NCI-H2196 treated with DMSO at 0.1 percent for 48 hours (cell line): ENCODE measurements at regions not wholly inside any gene's neighbourhood (a gene's known extent, or its start where the extent isn't known, plus 50 kb on each side); places are given as distances from the start of the nearest gene placed in this dataset.

ENCODE experiments used
- DNase-seq: peaks from one replicate; lab custom pipeline; 2025; ENCODE audit not compliant: unreplicated experiment; lab: John Stamatoyannopoulos, UW

GRCh38 chr10:43943818-43944360 lies 295.2 kb upstream of the ZNF32 start:
- no peak for DNase-seq

GRCh38 chr10:43943119-43943817 lies 294.6 kb upstream of the ZNF32 start:
- DNase-seq = no peak

GRCh38 chr10:43942096-43942850 lies 293.6 kb upstream of the ZNF32 start:
- DNase-seq = no peak

GRCh38 chr10:43940898-43941837 lies 292.5 kb upstream of the ZNF32 start:
- no peak for DNase-seq

GRCh38 chr10:43939939-43940820 lies 291.5 kb upstream of the ZNF32 start:
- no peak for DNase-seq

GRCh38 chr10:43939389-43939938 lies 290.8 kb upstream of the ZNF32 start:
- no peak for DNase-seq

- DNase-seq = no peak
Measured at GRCh38 chr10:43938810-43939209, 290.1 kb upstream of the ZNF32 start.

GRCh38 chr10:43931308-43931930 lies 282.7 kb upstream of the ZNF32 start:
- DNase-seq = no peak

GRCh38 chr10:43930777-43931176 lies 282.1 kb upstream of the ZNF32 start:
- DNase-seq = no peak

- DNase-seq = no peak
Measured at GRCh38 chr10:43930243-43930642, 281.6 kb upstream of the ZNF32 start.

GRCh38 chr10:43929122-43929521 lies 280.4 kb upstream of the ZNF32 start:
- DNase-seq = no peak

- no peak for DNase-seq
Measured at GRCh38 chr10:43928425-43928968, 279.8 kb upstream of the ZNF32 start.

- DNase-seq = no peak
Measured at GRCh38 chr10:43926875-43927406, 278.3 kb upstream of the ZNF32 start.

GRCh38 chr10:43926371-43926770 lies 277.7 kb upstream of the ZNF32 start:
- no peak for DNase-seq

- no peak for DNase-seq
Measured at GRCh38 chr10:43925793-43926192, 277.1 kb upstream of the ZNF32 start.

- DNase-seq = no peak
Measured at GRCh38 chr10:43923328-43923727, 274.6 kb upstream of the ZNF32 start.

- DNase-seq = no peak
Measured at GRCh38 chr10:43922335-43923280, 273.9 kb upstream of the ZNF32 start.

- no peak for DNase-seq
Measured at GRCh38 chr10:43921881-43922280, 273.2 kb upstream of the ZNF32 start.
